GM23338 (cell line): ENCODE measurements at regions not wholly inside any gene's neighbourhood (a gene's known extent, or its start where the extent isn't known, plus 50 kb on each side); places are given as distances from the start of the nearest gene placed in this dataset.

ENCODE experiments used
- ATAC-seq: fragments of 200-7000 bp; cut with Tn5 transposase; 3 replicates; pipeline ENCODE4 v1.9.1; 2020
- DNase-seq: peaks from one replicate; pipeline ENCODE4 v3.0.0-alpha.2; 2015; ENCODE audit warnings: low spot score
- H2AFZ ChIP-seq: fragments of 200-600 bp; sonication (generic); 2 replicates; pipeline ENCODE4 v1.8.0; 2016; ENCODE audit warnings: antibody characterized with exemption, mild to moderate bottlenecking, moderate library complexity
- H3F3A ChIP-seq: fragments of 200-600 bp; sonication (generic); replicated peaks from 2 replicates; pipeline ENCODE4 v1.8.0; 2017; ENCODE audit warnings: antibody characterized with exemption, mixed run types, low read depth
- H3K27ac ChIP-seq: fragments of 200-600 bp; sonication (generic); 2 replicates; pipeline ENCODE4 v1.6.1; 2016; ENCODE audit warnings: low read depth
- H3K27me3 ChIP-seq: fragments of 200-600 bp; sonication (generic); 2 replicates; pipeline ENCODE4 v1.8.0; 2016; ENCODE audit warnings: mild to moderate bottlenecking, mixed run types, moderate library complexity; ENCODE audit not compliant: insufficient read depth
- H3K36me3 ChIP-seq: fragments of 200-600 bp; sonication (generic); 2 replicates; pipeline ENCODE4 v1.8.0; 2016; ENCODE audit warnings: mild to moderate bottlenecking; ENCODE audit not compliant: insufficient read depth
- H3K4me1 ChIP-seq: fragments of 200-600 bp; sonication (generic); 2 replicates; pipeline ENCODE4 v1.8.0; 2016; ENCODE audit warnings: mild to moderate bottlenecking, moderate library complexity; ENCODE audit not compliant: insufficient read depth
- H3K4me2 ChIP-seq: fragments of 200-600 bp; sonication (generic); 2 replicates; pipeline ENCODE4 v1.7.1; 2017; ENCODE audit warnings: mixed run types
- H3K4me3 ChIP-seq: fragments of 200-600 bp; sonication (generic); 2 replicates; pipeline ENCODE4 v1.6.1; 2016; ENCODE audit warnings: mixed run types
- H3K79me2 ChIP-seq: fragments of 200-600 bp; sonication (generic); replicated peaks from 2 replicates; pipeline ENCODE4 v1.8.0; 2017; ENCODE audit warnings: mild to moderate bottlenecking; ENCODE audit not compliant: insufficient read depth
- H3K9me2 ChIP-seq: fragments of 200-600 bp; sonication (generic); 2 replicates; pipeline ENCODE4 v1.8.0; 2017; ENCODE audit not compliant: insufficient read depth
- H4K20me1 ChIP-seq: fragments of 200-600 bp; sonication (generic); replicated peaks from 2 replicates; pipeline ENCODE4 v1.8.0; 2017; ENCODE audit warnings: mild to moderate bottlenecking; ENCODE audit not compliant: insufficient read depth
- H3K27ac Mint-ChIP-seq: 2 replicates; pipeline ENCODE4 v1.8.0; 2020; ENCODE audit warnings: inconsistent platforms, mild to moderate bottlenecking, moderate library complexity, mixed read lengths
- H3K27me3 Mint-ChIP-seq: 3 replicates; pipeline ENCODE4 v1.8.0; 2022; ENCODE audit warnings: low read depth, mild to moderate bottlenecking, moderate library complexity, mixed read lengths, inconsistent platforms; ENCODE audit not compliant: insufficient read depth, poor library complexity
- H3K36me3 Mint-ChIP-seq: 3 replicates; pipeline ENCODE4 v1.8.0; 2021; ENCODE audit warnings: low read depth, mild to moderate bottlenecking, inconsistent platforms, moderate library complexity, mixed read lengths
- H3K4me1 Mint-ChIP-seq: 3 replicates; pipeline ENCODE4 v1.8.0; 2020; ENCODE audit warnings: mild to moderate bottlenecking, inconsistent platforms, mixed read lengths
- H3K4me3 Mint-ChIP-seq: 3 replicates; pipeline ENCODE4 v1.8.0; 2021; ENCODE audit warnings: moderate library complexity, mild to moderate bottlenecking, inconsistent platforms, mixed read lengths
- H3K9me3 Mint-ChIP-seq: 3 replicates; pipeline ENCODE4 v1.8.0; 2020; ENCODE audit warnings: moderate library complexity, mild to moderate bottlenecking, inconsistent platforms, mixed read lengths
- CREB1 ChIP-seq: fragments of 250-450 bp; sonication (Bioruptor Pico); IDR thresholded peaks from 2 replicates; pipeline ENCODE4 v1.5.0; 2020; ENCODE audit warnings: low read depth, mild to moderate bottlenecking, moderate library complexity
- CTCF ChIP-seq, 2 experiments: fragments of 200-600 bp in 1 of 2; sonication (generic) in 1 of 2; conservative IDR thresholded peaks; 2 replicates each; pipeline versions ENCODE4 v1.5.1 to v1.6.1; 2016 to 2017; ENCODE audit warnings: antibody characterized with exemption in 2 of 2, low read depth in 2 of 2, mild to moderate bottlenecking in 2 of 2, moderate library complexity in 1 of 2
- ETS1 ChIP-seq: IDR thresholded peaks from 2 replicates; pipeline ENCODE4 v1.6.1; 2016; ENCODE audit warnings: antibody characterized with exemption
- EZH2 ChIP-seq: fragments of 200-600 bp; sonication (generic); IDR thresholded peaks from one replicate; pipeline ENCODE4 v1.8.0; 2017; ENCODE audit warnings: antibody characterized with exemption, mild to moderate bottlenecking, low read depth; ENCODE audit not compliant: unreplicated experiment
- EZH2phosphoT487 ChIP-seq: fragments of 200-600 bp; sonication (generic); IDR thresholded peaks from one replicate; pipeline ENCODE4 v1.8.1; 2018; ENCODE audit warnings: antibody characterized with exemption; ENCODE audit not compliant: unreplicated experiment
- JUNB ChIP-seq: IDR thresholded peaks from one replicate; pipeline ENCODE4 v1.6.1; 2016; ENCODE audit warnings: antibody characterized with exemption; ENCODE audit not compliant: unreplicated experiment
- NANOG ChIP-seq: IDR thresholded peaks from 2 replicates; pipeline ENCODE4 v1.6.1; 2016; ENCODE audit warnings: antibody characterized with exemption, borderline replicate concordance
- POLR2AphosphoS5 ChIP-seq: IDR thresholded peaks from 2 replicates; pipeline ENCODE4 v1.6.1; 2016; ENCODE audit warnings: antibody characterized with exemption, low read depth
- REST ChIP-seq: IDR thresholded peaks from one replicate; pipeline ENCODE4 v1.6.1; 2018; ENCODE audit warnings: antibody characterized with exemption; ENCODE audit not compliant: unreplicated experiment
- STAT1 ChIP-seq: IDR thresholded peaks from one replicate; pipeline ENCODE4 v1.6.1; 2016; ENCODE audit warnings: antibody characterized with exemption; ENCODE audit not compliant: unreplicated experiment
- ZNF114 ChIP-seq: fragments of 250-450 bp; sonication (Bioruptor Pico); IDR thresholded peaks from 2 replicates; pipeline ENCODE4 v1.5.0; 2020; ENCODE audit warnings: mild to moderate bottlenecking, moderate library complexity
- ZNF331 ChIP-seq: fragments of 250-450 bp; sonication (Bioruptor Pico); IDR thresholded peaks from 2 replicates; pipeline ENCODE4 v1.5.0; 2020; ENCODE audit warnings: low read depth, mild to moderate bottlenecking, moderate library complexity
- ZNF462 ChIP-seq: fragments of 250-450 bp; sonication (Bioruptor Pico); IDR thresholded peaks from 2 replicates; pipeline ENCODE4 v1.5.0; 2020; ENCODE audit warnings: mild to moderate bottlenecking, moderate library complexity

GRCh38 chr3:3495611-3496010 is 303.6 kb upstream of the LRRN1 start:
- Mint-ChIP-seq H3K27me3 (no peaks in the 10 kb centered on the region), H3K4me3 (no peak overlapping the region), H3K27ac (no peak overlapping the region), H3K4me1 (no peaks in the 10 kb centered on the region), H3K36me3 (peaks cover 16% of the 10 kb centered on the region; the same call in 2 of the 3 replicates), H3K9me3 (peaks cover 94% of the 10 kb centered on the region)
- H3K4me2 ChIP-seq: no peak overlapping the region
- no peak overlapping the region for H3K27ac ChIP-seq
- DNase-seq (no peak), ATAC-seq (no peak)
- H3K9me2 ChIP-seq: no peaks in the 10 kb centered on the region
- no peaks in the 10 kb centered on the region for H3K27me3 ChIP-seq
- H3F3A ChIP-seq: no peaks in the 10 kb centered on the region
- H2AFZ ChIP-seq: no peak overlapping the region
- H3K4me1 ChIP-seq: no peaks in the 10 kb centered on the region
- H4K20me1 ChIP-seq: no peaks in the 10 kb centered on the region
- no peaks in the 10 kb centered on the region for H3K79me2 ChIP-seq
- no peaks in the 10 kb centered on the region for H3K36me3 ChIP-seq
- no peak overlapping the region for H3K4me3 ChIP-seq
- no peak for TF ChIP-seq CTCF (conservative IDR thresholded peaks at IDR 0.05; ENCODE audit: low read depth in 2 of 2)
- TF ChIP-seq EZH2: no peak
- TF ChIP-seq ZNF462 (CRISPR knock-in tag): no peak
- TF ChIP-seq CREB1 (CRISPR knock-in tag): no peak
- TF ChIP-seq REST: no peak
- no peak for TF ChIP-seq ETS1
- TF ChIP-seq EZH2phosphoT487: no peak
- no peak for TF ChIP-seq ZNF331 (CRISPR knock-in tag)
- TF ChIP-seq JUNB: no peak
- TF ChIP-seq POLR2AphosphoS5: no peak
- no peak for TF ChIP-seq NANOG
- TF ChIP-seq ZNF114 (CRISPR knock-in tag): no peak
- no peak for TF ChIP-seq STAT1
